Upper lobe of right lung (tissue), 1 donor: ENCODE measurements at regions not wholly inside any gene's neighbourhood (a gene's known extent, or its start where the extent isn't known, plus 50 kb on each side); places are given as distances from the start of the nearest gene placed in this dataset.

Experiments
- ATAC-seq: fragments of 200-7000 bp; cut with Tn5 transposase; one replicate; pipeline ENCODE4 v1.9.1; 2020; ENCODE audit warnings: mild to moderate bottlenecking, moderate library complexity
- DNase-seq: peaks from one replicate; pipeline ENCODE4 v3.0.0-alpha.2; 2020
- H3K27ac ChIP-seq: fragments of 200-600 bp; one replicate; pipeline ENCODE4 v1.8.0; 2022
- H3K27me3 ChIP-seq: fragments of 200-600 bp; one replicate; pipeline ENCODE4 v1.8.0; 2022; ENCODE audit warnings: mild to moderate bottlenecking
- H3K36me3 ChIP-seq: fragments of 200-600 bp; one replicate; pipeline ENCODE4 v1.8.0; 2022
- H3K4me1 ChIP-seq: fragments of 200-600 bp; one replicate; pipeline ENCODE4 v1.8.0; 2022
- H3K4me3 ChIP-seq: fragments of 200-600 bp; one replicate; pipeline ENCODE4 v1.8.0; 2022; ENCODE audit warnings: mild to moderate bottlenecking
- H3K9me3 ChIP-seq: fragments of 200-600 bp; one replicate; pipeline ENCODE4 v1.8.0; 2022
- intact Hi-C: fragments of 100-400 bp; cut with DNase I; formaldehyde crosslinking; loops from one replicate; pipeline ENCODE4 v1.11.0; 2022
- TF ChIP-seq, protein P1 (sequence below): fragments of 200-600 bp; IDR thresholded peaks from one replicate; pipeline ENCODE4 v1.8.0; 2022; ENCODE audit warnings: antibody characterized with exemption
- donor health status: DM: no; HTN: yes; CAD: no; lungs with severe emphysema.

GRCh38 chr3:89570465-89570864 is 463.0 kb downstream of the EPHA3 start:
- intact Hi-C loops: no loop called here
- H3K4me3 ChIP-seq: no peak overlapping the region
- DNase-seq: no peak
- no peak overlapping the region for H3K27ac ChIP-seq
- no peaks in the 10 kb centered on the region for H3K9me3 ChIP-seq
- H3K27me3 ChIP-seq: no peaks in the 10 kb centered on the region
- no peak for ATAC-seq
- no peaks in the 10 kb centered on the region for H3K4me1 ChIP-seq
- TF ChIP-seq, protein P1, sequence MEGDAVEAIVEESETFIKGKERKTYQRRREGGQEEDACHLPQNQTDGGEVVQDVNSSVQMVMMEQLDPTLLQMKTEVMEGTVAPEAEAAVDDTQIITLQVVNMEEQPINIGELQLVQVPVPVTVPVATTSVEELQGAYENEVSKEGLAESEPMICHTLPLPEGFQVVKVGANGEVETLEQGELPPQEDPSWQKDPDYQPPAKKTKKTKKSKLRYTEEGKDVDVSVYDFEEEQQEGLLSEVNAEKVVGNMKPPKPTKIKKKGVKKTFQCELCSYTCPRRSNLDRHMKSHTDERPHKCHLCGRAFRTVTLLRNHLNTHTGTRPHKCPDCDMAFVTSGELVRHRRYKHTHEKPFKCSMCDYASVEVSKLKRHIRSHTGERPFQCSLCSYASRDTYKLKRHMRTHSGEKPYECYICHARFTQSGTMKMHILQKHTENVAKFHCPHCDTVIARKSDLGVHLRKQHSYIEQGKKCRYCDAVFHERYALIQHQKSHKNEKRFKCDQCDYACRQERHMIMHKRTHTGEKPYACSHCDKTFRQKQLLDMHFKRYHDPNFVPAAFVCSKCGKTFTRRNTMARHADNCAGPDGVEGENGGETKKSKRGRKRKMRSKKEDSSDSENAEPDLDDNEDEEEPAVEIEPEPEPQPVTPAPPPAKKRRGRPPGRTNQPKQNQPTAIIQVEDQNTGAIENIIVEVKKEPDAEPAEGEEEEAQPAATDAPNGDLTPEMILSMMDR: no peak
- no peaks in the 10 kb centered on the region for H3K36me3 ChIP-seq

- H3K36me3 ChIP-seq: no peaks in the 10 kb centered on the region
- no peak overlapping the region for H3K27ac ChIP-seq
- H3K27me3 ChIP-seq: no peaks in the 10 kb centered on the region
- H3K4me1 ChIP-seq: no peaks in the 10 kb centered on the region
- no peak for ATAC-seq
- DNase-seq: no peak
- TF ChIP-seq, protein P1: no peak
- intact Hi-C loops: no loop called here
- no peak overlapping the region for H3K4me3 ChIP-seq
- no peaks in the 10 kb centered on the region for H3K9me3 ChIP-seq
These were observed 463.9 kb downstream of the EPHA3 start for GRCh38 chr3:89571298-89571697.

DNA sequence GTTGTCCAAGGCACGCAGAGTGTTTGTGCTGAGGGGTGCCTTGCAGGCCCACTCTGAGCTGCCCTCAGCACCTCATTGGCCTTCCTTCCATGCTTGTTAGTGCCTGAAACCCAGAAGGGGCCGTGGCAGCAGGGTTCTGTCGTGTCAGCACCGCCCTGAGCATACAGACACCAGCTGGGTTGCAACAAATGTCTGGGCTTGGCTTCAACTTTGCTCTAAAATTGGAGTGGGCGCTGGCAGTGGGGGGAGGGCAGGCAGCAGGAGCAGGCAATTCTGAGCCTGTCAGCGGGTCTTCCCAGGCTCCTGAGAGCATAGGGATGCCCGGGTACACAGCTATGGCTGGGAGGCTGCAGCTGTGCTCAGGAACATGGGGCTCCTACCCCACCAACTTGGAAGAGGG is 464.3 kb downstream of the EPHA3 start:
- Histone ChIP-seq H3K36me3 (no peaks in the 10 kb centered on the region), H3K4me1 (no peaks in the 10 kb centered on the region), H3K27ac (no peak overlapping the region), H3K9me3 (no peaks in the 10 kb centered on the region), H3K27me3 (no peaks in the 10 kb centered on the region), H3K4me3 (no peak overlapping the region)
- DNase-seq (peak; percentile 57), ATAC-seq (peak; percentile 48)
- TF ChIP-seq, protein P1: no peak
- intact Hi-C loops: no loop called here

DNA sequence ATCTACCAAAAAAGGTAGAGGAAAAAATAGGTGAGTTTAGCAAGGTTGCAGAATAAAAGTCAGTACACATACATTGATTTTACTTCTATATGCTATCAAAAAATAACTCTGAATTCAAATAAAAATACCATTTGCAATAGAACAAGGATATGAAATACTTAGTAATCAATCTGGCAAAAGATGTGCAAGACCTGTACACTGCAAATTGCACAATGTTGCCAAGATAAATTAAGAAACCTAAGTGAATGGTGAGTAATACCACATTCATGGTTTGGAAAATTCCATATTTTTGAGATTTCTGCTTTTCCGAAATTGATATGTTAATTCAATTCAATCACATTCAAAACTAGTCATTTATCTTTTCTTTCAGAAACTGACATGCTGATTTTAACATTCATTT is 464.8 kb downstream of the EPHA3 start:
- Histone ChIP-seq H3K4me3 (no peak overlapping the region), H3K4me1 (no peaks in the 10 kb centered on the region), H3K36me3 (no peaks in the 10 kb centered on the region), H3K27ac (no peak overlapping the region), H3K27me3 (no peaks in the 10 kb centered on the region), H3K9me3 (no peaks in the 10 kb centered on the region)
- TF ChIP-seq, protein P1: no peak
- DNase-seq (no peak), ATAC-seq (no peak)
- intact Hi-C loops: no loop called here

DNA sequence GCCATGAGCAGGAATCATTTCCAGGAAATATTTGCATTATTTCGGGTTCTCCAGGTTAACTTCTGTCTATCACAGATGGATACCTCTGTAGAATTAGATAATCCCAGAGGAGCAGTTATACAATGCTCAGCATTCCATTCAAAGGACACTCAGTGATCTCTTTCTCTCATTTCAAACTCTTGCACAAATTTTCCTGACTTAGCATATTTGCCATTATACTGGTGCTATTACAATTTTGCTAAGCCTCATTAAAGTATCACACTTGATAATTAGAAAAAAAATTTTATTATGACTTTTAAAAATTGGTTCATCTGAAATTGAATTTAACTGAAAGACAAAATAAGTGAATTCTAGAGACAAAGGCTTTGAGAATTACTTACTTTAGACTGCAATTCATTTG is 469.0 kb downstream of the EPHA3 start:
- intact Hi-C loops: no loop called here
- Histone ChIP-seq H3K27ac (no peak overlapping the region), H3K9me3 (no peaks in the 10 kb centered on the region), H3K4me3 (no peak overlapping the region), H3K4me1 (no peaks in the 10 kb centered on the region), H3K36me3 (no peaks in the 10 kb centered on the region), H3K27me3 (no peaks in the 10 kb centered on the region)
- TF ChIP-seq, protein P1: no peak
- no peak for ATAC-seq
- DNase-seq: no peak
